ENCODE measurements at regions not wholly inside any gene's neighbourhood (a gene's known extent, or its start where the extent isn't known, plus 50 kb on each side); places are given as distances from the start of the nearest gene placed in this dataset.

DNA sequence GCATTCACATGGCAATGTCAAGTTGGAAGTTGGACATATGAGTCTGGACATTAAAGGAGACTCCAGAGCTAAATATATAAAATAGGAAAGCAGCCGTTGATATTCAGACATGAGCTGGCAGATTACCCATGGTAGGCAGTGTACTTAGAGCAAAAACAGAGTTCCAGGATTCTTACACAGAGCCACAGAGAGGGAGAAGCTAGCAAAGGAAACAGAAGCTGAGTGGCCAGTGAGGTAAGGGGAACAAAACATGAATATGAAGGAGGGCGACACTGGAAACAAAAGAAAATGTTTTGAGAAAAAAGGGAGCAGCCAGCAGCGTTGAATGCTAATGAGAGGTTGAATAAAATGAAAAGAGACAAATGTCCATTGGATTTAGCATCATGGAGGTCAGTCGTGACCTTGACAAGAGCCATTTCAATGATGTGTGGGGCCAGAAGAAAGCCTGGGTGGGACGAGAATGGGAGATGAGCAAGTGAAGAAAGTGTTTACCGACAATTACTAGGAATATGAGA lies 198.4 kb downstream of the POU4F1 start:
- TF ChIP-seq, protein P1, sequence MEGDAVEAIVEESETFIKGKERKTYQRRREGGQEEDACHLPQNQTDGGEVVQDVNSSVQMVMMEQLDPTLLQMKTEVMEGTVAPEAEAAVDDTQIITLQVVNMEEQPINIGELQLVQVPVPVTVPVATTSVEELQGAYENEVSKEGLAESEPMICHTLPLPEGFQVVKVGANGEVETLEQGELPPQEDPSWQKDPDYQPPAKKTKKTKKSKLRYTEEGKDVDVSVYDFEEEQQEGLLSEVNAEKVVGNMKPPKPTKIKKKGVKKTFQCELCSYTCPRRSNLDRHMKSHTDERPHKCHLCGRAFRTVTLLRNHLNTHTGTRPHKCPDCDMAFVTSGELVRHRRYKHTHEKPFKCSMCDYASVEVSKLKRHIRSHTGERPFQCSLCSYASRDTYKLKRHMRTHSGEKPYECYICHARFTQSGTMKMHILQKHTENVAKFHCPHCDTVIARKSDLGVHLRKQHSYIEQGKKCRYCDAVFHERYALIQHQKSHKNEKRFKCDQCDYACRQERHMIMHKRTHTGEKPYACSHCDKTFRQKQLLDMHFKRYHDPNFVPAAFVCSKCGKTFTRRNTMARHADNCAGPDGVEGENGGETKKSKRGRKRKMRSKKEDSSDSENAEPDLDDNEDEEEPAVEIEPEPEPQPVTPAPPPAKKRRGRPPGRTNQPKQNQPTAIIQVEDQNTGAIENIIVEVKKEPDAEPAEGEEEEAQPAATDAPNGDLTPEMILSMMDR (IDR thresholded peaks at IDR 0.05; ENCODE audit: low read depth, low read length, poor library complexity, severe bottlenecking), result no peak
- no peak for TF ChIP-seq EZH2phosphoT487 (IDR thresholded peaks at IDR 0.05; ENCODE audit: borderline replicate concordance, low read length)

Measured in DOHH2 (cell line).